Astrocyte (in vitro differentiated cells and primary cell): ENCODE measurements at regions not wholly inside any gene's neighbourhood (a gene's known extent, or its start where the extent isn't known, plus 50 kb on each side); places are given as distances from the start of the nearest gene placed in this dataset.

Experiments used
- CTCF ChIP-seq: IDR thresholded peaks from 2 replicates; pipeline ENCODE4 v1.5.1; 2011; ENCODE audit warnings: low read depth, mild to moderate bottlenecking, inconsistent platforms, low read length, moderate library complexity; ENCODE audit not compliant: insufficient read depth
- EZH2 ChIP-seq: IDR thresholded peaks from 2 replicates; pipeline ENCODE4 v1.6.1; 2012; ENCODE audit warnings: mild to moderate bottlenecking, low read length, inconsistent platforms; ENCODE audit not compliant: insufficient read depth

GRCh38 chr18:64238076-64238475 is 89.2 kb upstream of the LINC00305 start:
- TF ChIP-seq CTCF (no peak), EZH2 (no peak)
